ENCODE measurements at regions not wholly inside any gene's neighbourhood (a gene's known extent, or its start where the extent isn't known, plus 50 kb on each side); places are given as distances from the start of the nearest gene placed in this dataset.

DNA sequence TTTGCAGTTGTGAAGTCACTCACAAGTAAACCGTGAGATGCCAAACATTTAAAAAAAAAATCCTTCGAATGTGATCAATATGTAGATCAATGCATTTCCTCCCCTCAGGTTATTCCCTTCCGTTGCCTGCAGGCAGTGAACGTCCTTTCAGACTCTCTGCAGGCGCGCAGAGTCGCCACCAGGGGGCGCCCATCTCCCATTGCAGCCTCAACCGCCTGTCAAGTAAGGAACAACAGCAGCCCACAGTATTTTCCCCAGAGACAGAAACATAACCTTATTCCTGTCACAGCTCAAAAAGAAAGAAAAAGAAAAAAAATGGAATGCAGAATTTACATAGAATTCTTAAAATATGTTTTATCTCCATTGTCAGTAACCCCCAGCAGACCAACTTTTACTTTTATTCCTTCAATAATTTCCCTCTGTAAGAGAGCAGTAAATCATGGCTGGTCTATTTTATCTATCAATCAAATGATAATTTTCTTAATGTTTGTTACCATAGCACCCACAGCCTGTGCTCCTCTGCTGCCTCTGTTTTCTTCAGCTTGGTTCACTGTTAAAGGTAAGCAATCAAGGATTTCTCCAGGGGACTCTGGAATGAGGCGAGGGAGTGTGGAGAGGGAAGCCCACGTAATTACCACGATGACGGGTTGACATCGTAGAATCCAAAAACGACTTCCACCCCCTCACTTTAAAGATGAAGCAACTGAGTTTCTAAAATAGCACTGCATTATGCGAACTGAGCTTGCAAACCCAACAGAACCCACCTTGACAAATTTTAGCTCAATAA lies 637.6 kb upstream of the ARGLU1 start:
- peak; percentile 86 for DNase-seq (ENCODE audit: low spot score)

DNA sequence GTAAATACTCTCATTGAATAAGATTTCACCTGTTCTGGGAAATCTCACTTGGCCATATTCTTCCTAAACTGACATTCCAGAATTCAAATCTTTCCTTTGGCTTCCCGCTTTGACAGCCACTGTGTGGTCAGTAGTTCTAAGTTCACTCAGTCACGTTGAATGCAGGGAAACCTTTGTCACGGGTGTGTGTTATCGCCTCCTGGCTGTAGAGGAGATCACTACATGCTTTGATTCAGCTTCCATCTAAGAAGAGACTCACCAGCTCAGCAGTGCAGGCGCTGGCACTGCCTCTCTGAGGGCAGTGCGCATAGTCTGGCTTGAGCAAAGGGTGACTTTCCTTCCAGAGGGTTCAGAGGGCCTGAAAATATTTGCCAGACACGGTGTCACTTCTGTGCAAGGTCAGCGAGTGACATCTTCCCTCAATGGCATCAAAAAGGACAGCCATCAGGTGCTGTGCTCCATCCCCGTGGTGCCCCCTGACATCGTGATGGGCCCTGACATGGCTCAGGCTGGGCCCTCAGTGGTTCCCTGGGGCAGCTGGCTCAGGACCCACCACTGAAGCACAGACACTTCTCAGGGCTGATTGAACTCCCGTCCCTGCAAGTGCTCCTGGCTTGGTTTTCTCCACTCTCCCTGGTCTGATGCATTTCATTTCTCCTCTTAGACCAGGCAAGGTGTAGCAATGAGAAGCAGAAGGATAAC lies 635.4 kb upstream of the ARGLU1 start:
- DNase-seq (ENCODE audit: low spot score), result peak; percentile 63

DNA sequence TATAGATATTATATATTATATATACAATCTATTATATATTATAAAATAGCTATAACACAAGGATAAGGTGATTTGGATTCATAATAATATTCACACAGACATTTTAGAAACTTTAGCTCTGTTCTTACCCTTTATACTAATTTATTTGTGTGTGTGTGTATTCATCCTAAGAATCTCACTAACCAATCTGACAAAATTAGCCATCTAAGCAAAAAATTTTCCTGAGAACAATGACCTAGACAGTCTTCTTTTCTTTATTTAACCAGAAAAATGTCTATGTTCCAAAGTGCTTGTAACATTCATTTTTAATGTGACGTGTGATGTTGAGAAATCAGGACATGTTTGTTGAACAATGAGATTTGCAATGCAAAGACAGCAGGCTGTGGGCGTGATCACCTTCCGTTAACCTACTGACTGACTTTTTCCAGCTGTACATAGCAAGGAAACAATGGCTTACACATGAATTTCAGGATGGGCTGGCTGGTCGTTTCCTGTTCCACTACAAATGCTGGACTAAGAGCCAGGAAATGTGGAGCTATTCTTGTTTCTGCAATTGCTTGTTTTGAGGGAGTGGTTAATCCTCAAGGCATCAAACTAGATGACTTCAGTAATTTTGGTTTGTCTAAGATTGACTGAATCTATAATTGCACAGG lies 634.6 kb upstream of the ARGLU1 start:
- DNase-seq (ENCODE audit: low spot score), result no peak

DNA sequence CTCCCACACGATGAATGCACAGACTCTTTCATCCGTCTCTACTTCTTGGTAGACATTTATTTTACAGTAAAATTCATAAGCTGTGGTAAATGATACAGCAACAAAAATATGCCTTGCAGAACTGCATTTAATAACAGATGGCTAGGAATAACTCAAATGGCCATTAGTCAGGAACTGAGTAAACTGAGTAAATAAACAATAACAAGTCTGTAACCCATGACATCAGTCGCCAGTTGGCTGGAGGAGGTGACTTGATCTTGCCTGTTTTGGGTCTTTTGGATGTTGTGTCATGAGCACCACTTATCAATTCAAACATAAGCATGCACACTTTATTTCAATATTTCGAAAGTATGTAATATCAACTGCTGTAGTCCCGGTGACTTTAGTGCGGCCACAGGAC lies 632.6 kb upstream of the ARGLU1 start:
- no peak for DNase-seq (ENCODE audit: low spot score)

DNA sequence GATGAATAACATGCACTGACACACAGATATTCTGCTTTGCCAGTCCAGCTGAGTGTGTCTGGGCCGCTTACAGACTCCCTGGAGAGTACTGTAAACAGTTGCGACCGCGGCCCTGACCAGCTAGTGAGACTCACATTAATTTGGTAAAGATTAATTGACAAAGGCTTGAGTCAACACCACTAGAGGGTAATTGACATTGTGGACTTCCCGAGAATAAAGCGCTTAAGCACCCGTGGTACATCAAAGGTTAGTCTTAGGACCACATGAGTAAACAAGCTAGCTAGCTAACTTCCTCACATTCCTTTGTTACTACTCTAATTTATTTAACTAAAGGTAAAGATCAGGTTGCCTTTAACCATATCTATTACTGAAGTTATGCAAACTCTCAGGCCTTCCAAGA lies 624.4 kb upstream of the ARGLU1 start:
- DNase-seq (ENCODE audit: low spot score), result no peak

DNA sequence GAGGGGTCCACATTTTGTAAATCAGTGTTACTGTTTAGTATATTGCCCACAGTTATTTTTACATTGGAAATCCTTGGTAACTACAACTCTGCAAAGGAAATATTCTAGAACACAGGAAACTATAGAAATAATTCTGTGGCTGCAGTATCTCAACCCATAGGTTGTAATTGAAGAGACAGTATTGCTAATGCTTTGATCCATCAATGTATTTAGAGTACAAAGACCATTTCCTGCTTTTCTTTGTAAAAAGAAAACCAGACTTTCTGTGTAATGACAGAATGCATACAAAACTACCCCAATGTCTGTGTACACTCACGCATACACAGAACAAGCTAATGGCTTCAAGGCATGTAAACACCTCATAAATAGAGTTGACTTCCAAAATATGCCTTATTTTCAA lies 622.1 kb upstream of the ARGLU1 start:
- no peak for DNase-seq (ENCODE audit: low spot score)

DNA sequence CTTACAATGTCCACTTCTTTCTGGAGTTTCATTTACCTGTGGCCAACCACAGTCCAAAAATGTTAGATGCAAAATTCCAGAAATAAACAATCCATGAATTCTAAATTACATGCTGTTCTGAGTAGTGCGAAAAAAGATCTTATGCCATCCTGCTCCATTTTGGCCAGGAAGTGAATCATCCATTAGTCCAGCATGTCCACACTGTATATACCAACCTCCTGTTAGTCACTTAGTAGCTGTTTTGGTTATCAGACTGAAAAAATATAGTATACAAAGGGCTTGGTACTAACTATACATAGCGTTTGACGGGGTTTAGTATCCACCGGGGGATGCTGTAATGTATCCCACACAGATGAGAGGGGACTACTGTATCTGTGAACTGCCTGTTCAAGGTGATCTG lies 618.0 kb upstream of the ARGLU1 start:
- no peak for DNase-seq (ENCODE audit: low spot score)

DNA sequence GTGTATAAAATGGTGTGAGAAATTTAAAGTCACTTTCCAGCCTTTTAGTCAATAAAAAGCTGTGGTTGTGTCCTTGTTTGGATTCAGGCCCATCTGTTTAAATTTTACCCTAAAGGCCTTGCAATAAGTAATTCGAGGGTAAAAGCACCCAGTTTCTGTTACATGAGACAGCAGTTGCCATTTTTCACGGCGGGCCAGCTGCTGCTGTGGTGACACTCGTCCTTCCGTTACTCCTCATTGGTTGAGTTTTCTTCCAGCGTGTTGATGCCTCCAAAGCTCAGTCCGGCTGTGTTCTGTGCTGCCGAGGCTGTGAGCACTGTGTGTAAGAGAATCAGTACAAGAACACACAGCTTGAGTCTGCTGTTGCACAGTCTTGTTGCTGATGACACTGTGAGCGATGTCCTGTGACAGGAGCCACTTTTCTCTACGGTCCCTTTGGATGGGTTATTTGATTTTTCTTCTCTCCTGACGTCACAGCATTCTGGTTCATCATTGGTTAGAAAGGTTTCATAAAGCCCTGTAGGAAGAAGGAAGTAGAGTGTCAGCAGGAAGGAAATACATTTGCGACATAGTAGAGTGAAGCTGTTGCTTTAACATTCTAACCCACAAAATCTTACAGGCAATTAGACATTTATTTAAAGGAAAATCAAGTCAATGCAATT lies 602.5 kb upstream of the ARGLU1 start:
- DNase-seq (ENCODE audit: low spot score), result no peak

DNA sequence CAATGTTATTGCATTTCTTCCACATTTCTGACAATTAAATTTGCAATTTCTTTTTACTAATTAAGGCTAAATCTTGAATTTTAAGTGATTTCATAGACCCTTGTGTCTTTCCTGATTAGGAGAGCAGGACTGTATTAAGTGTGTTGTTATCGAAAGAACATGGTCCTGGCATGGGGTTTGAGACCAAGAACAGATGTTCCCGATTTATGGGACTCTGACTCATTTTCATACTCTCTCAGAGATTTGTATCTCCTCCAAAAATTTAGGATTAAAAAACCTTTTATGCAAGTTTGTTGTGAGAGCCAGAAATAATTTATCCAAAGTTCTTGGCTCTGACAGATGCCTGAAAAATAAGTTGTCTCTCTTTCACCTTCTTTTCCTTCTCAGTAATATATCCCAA lies 589.3 kb upstream of the ARGLU1 start:
- no peak for DNase-seq (ENCODE audit: low spot score)

DNA sequence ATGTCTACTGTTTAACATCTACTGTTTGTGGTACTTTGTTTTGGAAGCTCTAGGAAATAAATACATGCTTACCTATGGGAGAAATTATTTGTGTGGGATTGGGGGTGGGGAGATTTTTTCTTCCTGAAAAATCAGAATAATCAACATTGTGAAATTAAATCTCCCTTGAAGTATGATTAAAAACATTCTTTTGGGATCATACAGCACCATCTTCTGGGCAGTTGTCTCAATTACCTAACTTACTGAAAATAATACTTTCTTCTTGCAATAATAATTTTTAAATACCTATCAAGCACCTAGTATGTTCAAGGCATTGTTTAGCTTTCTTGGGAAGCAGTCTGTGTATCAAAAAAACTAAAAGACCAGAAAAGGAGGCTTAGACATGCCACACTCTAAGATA lies 576.5 kb upstream of the ARGLU1 start:
- no peak for DNase-seq (ENCODE audit: low spot score)

DNA sequence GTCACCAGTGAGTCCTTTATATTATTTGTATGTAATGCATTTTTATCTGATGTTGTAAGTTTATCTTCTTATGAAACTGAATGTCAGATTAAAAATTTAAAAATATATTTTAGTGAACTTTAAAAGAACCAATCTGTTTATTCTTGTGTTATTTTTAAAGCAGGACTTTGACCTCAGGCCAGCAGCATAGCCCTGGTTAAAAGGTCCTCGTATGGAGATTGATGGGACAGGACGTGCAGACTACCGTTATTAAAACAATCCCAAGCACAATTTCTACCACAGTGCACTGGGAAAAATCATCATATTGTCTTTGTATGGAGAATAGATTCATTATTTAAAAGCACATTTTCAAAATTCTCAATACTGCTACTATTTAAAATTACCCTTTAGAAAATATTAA lies 573.8 kb upstream of the ARGLU1 start:
- DNase-seq (ENCODE audit: low spot score), result no peak

DNA sequence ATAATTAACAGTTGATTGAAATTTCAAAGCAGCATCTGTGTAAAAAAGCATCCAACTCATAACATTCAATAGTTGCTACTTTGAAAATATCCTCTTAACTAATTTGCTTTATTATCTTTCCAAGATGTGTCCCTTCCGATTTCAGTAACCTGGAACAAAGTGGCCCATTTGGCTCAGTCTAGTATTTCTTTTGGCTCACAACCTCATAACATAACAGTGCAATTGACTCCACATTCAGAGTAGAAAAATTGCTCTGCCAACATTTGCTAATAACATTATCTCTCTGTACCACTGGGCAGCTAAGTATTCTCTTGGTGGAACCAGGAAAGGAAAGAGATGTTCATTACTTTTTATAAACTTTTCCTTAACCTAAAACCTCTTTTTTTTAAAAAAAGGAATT lies 571.1 kb upstream of the ARGLU1 start:
- no peak for DNase-seq (ENCODE audit: low spot score)

DNA sequence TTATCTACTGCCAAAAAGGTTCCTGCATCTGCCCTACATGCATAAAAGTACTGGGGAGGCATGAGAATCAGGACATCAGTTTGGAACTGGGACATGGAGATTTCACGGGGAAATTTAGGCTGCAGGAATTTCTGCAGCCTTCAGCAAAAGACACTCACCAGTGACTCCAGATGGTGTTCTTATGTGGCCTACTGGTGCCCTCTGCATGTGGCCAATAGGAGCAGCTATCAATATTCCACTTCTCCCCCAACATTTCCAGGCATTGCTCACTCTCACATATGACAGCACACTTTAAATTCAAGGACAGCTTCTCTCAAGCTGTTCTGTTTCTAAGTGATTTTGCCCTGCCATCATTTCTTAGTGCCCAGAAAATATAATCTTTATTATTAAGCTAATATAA lies 570.5 kb upstream of the ARGLU1 start:
- DNase-seq (ENCODE audit: low spot score), result no peak

DNA sequence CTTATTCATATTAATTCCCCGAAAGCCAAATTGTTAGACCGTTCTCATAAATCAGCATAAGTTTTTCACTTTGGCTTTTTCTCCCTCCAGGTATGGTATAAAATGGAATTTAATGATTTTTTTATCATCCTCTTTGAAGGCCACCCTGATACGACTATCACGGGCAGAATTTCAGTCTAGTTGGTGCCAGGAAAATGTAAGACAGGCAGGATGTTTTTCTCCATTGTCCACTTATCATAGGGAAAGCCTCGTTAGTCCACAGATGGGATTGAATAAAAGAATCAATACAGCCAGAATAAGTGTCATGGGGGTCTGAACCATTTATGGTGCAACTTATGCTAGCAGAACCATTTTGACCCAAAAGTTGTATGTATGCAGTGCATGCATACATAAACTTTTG lies 566.0 kb upstream of the ARGLU1 start:
- DNase-seq (ENCODE audit: low spot score), result no peak

DNA sequence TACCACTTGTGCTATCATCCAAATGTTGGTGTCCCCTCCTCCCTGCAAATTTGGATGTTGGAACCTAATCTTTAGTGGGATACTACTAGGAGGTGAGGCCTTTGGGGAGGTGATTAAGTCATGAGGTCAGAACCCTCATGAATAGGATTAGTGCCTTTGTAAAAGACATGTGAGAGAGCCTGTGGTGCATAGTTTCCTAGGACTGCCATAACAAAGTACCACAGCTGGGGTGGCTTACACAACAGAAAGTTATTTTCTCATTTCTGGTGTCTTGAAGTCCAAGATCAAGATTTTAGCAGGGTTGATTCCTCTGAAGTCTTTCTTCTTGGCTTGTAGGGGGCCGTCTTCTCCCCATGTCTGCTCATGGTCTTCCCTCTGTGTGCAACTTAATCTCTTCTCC lies 562.6 kb upstream of the ARGLU1 start:
- DNase-seq (ENCODE audit: low spot score), result no peak

DNA sequence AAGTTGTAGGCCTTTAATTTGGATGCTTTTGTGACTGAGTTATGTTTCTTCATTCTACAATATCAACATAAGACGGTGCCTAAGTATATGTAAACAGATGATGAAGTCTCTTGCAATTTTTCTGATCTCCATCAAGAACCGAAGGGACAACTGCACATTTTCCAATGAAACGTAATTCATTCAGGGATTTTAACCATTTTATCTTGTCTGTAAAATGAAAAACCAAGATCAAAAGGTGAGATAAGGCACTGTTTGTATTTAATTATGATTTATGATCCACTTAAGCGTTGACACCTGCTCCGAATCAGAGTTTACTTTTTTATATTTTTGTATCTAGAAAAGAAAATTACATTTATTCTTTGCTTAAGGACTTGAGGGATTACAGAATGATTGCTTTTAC lies 556.8 kb upstream of the ARGLU1 start:
- no peak for DNase-seq (ENCODE audit: low spot score)

DNA sequence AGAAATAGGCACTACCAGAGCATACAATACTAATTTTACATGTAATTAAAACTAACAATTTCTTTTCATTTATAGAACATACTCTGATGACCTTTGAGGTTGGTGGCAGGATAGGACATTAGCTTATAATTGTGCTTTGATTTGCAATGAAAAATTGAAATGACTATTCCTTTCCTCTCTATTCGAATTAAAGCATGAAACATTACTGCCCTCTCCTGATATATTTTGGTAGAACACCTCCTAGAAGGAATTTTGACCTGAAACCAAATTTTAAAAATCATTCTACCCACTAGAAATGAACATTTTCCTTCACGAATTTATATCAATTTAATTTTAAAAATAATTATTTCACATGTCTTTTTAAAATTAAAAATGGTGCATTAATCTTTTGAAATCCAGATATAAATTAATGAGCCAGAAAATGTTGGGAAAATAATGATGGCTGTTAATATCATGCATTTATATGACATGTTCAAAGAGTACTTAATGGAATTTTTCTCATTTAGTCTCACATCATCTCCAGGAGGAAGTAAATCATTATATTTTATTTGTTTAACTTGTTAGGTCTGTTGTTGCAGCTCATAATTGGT lies 556.3 kb upstream of the ARGLU1 start:
- no peak for DNase-seq (ENCODE audit: low spot score)

DNA sequence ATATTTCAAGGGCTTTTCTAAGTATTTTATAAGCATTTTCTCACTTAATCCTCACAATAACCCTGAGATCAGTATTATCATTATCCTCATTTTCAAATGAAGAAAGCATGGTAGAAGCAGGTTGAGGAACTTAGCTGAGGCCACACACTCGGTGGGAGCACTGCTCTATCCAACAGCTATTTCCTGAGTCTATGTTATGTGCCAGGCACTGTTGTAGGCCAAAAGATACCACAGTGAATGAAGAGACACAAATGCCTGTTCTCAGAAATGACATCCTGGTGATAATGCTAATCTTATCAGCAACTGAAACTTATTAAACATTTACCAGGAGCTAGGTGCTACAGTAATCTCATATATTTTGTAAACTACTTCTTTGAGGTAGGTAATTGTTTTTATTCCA lies 553.9 kb upstream of the ARGLU1 start:
- DNase-seq (ENCODE audit: low spot score), result no peak

DNA sequence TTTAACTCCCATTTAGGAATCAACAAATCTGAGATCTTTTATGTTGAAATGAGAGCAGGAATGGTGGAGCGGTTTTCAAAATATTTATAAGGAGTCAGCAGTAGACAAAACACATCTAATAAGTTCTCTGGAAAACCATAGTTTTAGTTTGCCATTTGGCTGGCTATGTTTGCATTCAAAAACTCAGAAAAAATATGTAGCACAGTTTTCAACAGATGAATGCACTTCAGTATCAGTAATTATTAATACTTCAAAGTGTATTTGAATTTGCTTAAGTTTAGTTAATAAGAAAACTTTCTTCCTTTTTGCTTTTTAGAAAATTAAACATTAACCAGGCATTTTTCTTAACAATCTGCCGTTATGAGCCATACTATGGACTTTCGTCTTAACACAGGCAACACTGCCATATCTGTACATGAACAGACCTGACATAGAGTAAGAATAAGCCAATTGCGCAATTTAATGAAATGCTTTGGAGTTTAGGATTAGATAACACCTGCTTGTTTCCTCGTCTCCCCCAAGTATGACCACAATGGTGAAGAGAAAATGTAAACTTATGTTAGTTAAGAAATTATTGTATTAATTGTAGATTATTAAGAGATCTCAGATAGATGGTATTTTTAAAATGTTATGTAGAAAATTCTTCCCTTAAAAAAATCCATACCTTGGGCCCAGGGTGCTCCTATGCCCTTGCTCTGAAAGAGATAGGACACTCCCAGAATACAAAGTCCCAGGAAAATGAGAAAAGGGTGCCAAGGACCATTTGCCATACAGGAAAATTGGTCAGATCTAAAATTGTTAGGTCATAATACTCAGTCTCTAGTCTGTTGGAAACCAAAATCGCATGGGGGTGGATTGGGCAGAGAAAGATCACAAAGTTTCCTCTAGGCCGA lies 552.3 kb upstream of the ARGLU1 start:
- DNase-seq (ENCODE audit: low spot score), result no peak

DNA sequence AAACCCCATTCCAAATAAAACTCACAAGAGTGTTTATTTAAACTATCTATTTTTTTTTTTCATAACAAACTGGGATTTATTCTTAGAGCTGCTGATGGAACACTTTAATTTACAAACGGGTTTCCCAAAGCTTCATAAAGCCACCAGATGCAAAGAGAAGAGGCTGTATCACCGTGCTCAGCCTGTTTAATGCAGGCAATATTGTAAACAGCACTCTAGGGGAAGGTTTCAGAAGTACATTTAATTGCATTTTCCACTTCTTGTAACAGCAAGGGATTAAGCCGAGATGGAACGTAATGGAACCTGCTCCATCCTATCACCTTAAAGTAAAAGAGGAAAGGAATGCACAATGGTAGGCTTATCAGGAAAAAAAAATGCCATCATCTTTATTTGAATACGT lies 550.6 kb upstream of the ARGLU1 start:
- no peak for DNase-seq (ENCODE audit: low spot score)

DNA sequence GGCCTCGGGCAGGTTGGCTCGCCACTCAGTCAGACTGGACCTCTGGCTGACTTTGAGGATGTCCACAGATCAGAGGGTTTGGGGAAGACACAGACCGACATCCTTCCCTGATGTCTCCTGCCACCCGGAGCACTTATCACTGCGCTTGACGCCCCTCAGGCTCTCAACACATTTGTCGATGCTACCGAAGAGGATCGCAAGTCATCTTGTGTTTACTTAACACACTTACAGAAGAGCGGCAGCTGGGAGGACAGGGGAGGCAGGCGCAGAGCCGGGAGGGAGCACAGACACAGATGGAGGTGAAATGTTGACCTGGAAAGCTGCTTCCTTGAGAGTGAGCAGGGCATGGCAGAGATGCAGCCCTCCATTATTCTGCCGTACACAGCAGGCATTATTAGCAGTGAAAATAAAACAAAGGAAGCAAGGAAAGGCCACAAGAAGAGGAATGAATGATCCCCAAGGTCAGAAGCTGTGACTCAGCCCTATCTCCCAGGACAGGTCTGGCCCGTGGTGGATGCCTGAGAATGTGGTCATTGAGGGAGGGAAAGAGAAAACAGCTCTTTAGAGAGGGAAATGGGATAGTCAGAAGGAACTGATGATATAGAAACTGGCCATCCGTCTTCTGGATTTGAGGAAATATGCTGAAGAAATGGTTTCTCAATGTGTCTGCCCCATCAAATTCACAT lies 549.5 kb upstream of the ARGLU1 start:
- no peak for DNase-seq (ENCODE audit: low spot score)

Data from ecto neural progenitor cell (in vitro differentiated cells).